Naive thymus-derived CD4-positive, alpha-beta T cell (primary cell): ENCODE measurements at regions not wholly inside any gene's neighbourhood (a gene's known extent, or its start where the extent isn't known, plus 50 kb on each side); places are given as distances from the start of the nearest gene placed in this dataset.
"Not testable (repeated sequence)": the region's sequence is repeated elsewhere in the genome, so short reads cannot be mapped to it uniquely, and the experiment has no call there.

Experiments
- ATAC-seq: fragments of 150-1000 bp; cut with Tn5 transposase; 2 replicates; pipeline ENCODE4 v1.10.0; 2021; ENCODE audit warnings: mild to moderate bottlenecking, moderate library complexity
- CTCF ChIA-PET: fragments of 350-600 bp; sonication (Branson Sonifier 250); formaldehyde crosslinking; loops from one replicate; lab custom pipeline; 2021; ENCODE audit warnings: antibody characterized with exemption; lab: Charles Lee
- POLR2A ChIA-PET: fragments of 350-600 bp; sonication (Branson Sonifier 250); formaldehyde crosslinking; loops from one replicate; lab custom pipeline; 2021; ENCODE audit warnings: antibody characterized with exemption, inconsistent platforms; lab: Charles Lee
- DNase-seq, 9 donors: peaks; one replicate each; pipeline versions ENCODE4 v3.0.0 to v3.0.0-alpha.2; 2020 to 2022; ENCODE audit warnings: mixed read lengths in 1 of 9
- H3K27ac ChIP-seq: one replicate; pipeline ENCODE4 v1.7.0; 2013; ENCODE audit warnings: mild to moderate bottlenecking, low read depth, low read length, moderate library complexity
- H3K27me3 ChIP-seq, 2 donors: one replicate each; pipeline ENCODE4 v1.7.0; 2013; ENCODE audit warnings: low read length in 2 of 2, mild to moderate bottlenecking in 2 of 2, moderate library complexity in 2 of 2; ENCODE audit not compliant: control insufficient read depth in 2 of 2, insufficient read depth in 2 of 2
- H3K36me3 ChIP-seq, 3 experiments: 1 replicate in 2 of 3; 2 replicates in 1 of 3; pipeline ENCODE4 v1.7.0; 2013; ENCODE audit warnings: low read length in 3 of 3, mild to moderate bottlenecking in 3 of 3, moderate library complexity in 1 of 3; ENCODE audit not compliant: insufficient read depth in 3 of 3, control insufficient read depth in 2 of 3
- H3K4me1 ChIP-seq, 2 donors: one replicate each; pipeline ENCODE4 v1.7.0; 2013; ENCODE audit warnings: low read length in 2 of 2, mild to moderate bottlenecking in 2 of 2, moderate library complexity in 1 of 2; ENCODE audit not compliant: control insufficient read depth in 2 of 2, insufficient read depth in 2 of 2
- H3K4me3 ChIP-seq: 2 replicates; pipeline ENCODE4 v1.7.0; 2013; ENCODE audit warnings: mild to moderate bottlenecking, low read length
- H3K9me3 ChIP-seq, 3 experiments: 1 replicate in 2 of 3; 2 replicates in 1 of 3; pipeline ENCODE4 v1.7.0; 2013; ENCODE audit warnings: low read length in 3 of 3; ENCODE audit not compliant: control insufficient read depth in 2 of 3
- H3K27ac Mint-ChIP-seq, 9 donors: one replicate each; pipeline ENCODE4 v1.8.0; 2020 to 2022; ENCODE audit warnings: mixed read lengths in 9 of 9, mild to moderate bottlenecking in 8 of 9, moderate library complexity in 5 of 9, inconsistent platforms in 2 of 9
- H3K27me3 Mint-ChIP-seq, 5 donors: one replicate each; pipeline ENCODE4 v1.8.0; 2021 to 2022; ENCODE audit warnings: mixed read lengths in 5 of 5, mild to moderate bottlenecking in 1 of 5
- H3K36me3 Mint-ChIP-seq, 5 donors: one replicate each; pipeline ENCODE4 v1.8.0; 2020 to 2022; ENCODE audit warnings: mixed read lengths in 5 of 5, mild to moderate bottlenecking in 3 of 5, inconsistent platforms in 1 of 5
- H3K4me1 Mint-ChIP-seq, 7 donors: one replicate each; pipeline ENCODE4 v1.8.0; 2020 to 2022; ENCODE audit warnings: mixed read lengths in 7 of 7, mild to moderate bottlenecking in 3 of 7, inconsistent platforms in 1 of 7
- H3K4me3 Mint-ChIP-seq, 10 donors: one replicate each; pipeline ENCODE4 v1.8.0; 2020 to 2022; ENCODE audit warnings: mild to moderate bottlenecking in 10 of 10, mixed read lengths in 10 of 10, moderate library complexity in 6 of 10, inconsistent platforms in 2 of 10
- H3K9me3 Mint-ChIP-seq, 11 donors: one replicate each; pipeline ENCODE4 v1.8.0; 2020 to 2022; ENCODE audit warnings: mixed read lengths in 11 of 11, mild to moderate bottlenecking in 4 of 11, inconsistent platforms in 1 of 11, moderate library complexity in 1 of 11
- intact Hi-C, 2 donors: fragments of 100-400 bp; cut with micrococcal nuclease; formaldehyde crosslinking; loops; one replicate each; pipeline ENCODE4 v1.15.1; 2023

GRCh38 chr9:107833295-107833694, 343.7 kb upstream of the KLF4 start:
- no peaks in the 10 kb centered on the region for H3K27me3 ChIP-seq
- H3K27ac Mint-ChIP-seq, result no peak overlapping the region
- no peaks in the 10 kb centered on the region for H3K36me3 ChIP-seq
- no peak overlapping the region for H3K4me3 Mint-ChIP-seq
- intact Hi-C loops, result no loop called here
- DNase-seq, result no peak
- H3K9me3 ChIP-seq, result no peaks in the 10 kb centered on the region
- no peak overlapping the region for H3K4me3 ChIP-seq
- H3K9me3 Mint-ChIP-seq, result peaks cover 0 to 19% (median 4%) of the 10 kb centered on the region in 11 donors
- ATAC-seq, result no peak
- POLR2A ChIA-PET, result no interaction called here
- peaks cover 0 to 7% (median 0%) of the 10 kb centered on the region in 5 donors for H3K36me3 Mint-ChIP-seq
- CTCF ChIA-PET, result no interaction called here
- H3K4me1 ChIP-seq, result no peaks in the 10 kb centered on the region
- no peak overlapping the region for H3K27ac ChIP-seq
- H3K4me1 Mint-ChIP-seq, result no peaks in the 10 kb centered on the region
- peaks cover 0 to 5% (median 0%) of the 10 kb centered on the region in 5 donors for H3K27me3 Mint-ChIP-seq

GRCh38 chr9:107832871-107833270, 343.3 kb upstream of the KLF4 start:
- Histone ChIP-seq H3K4me3 (no peak overlapping the region), H3K9me3 (no peaks in the 10 kb centered on the region), H3K27ac (no peak overlapping the region), H3K4me1 (no peaks in the 10 kb centered on the region), H3K36me3 (no peaks in the 10 kb centered on the region), H3K27me3 (no peaks in the 10 kb centered on the region)
- H3K27me3 Mint-ChIP-seq, result peaks cover 0 to 5% (median 0%) of the 10 kb centered on the region in 5 donors
- peaks cover 0 to 7% (median 0%) of the 10 kb centered on the region in 5 donors for H3K36me3 Mint-ChIP-seq
- no peak overlapping the region for H3K4me3 Mint-ChIP-seq
- no peaks in the 10 kb centered on the region for H3K4me1 Mint-ChIP-seq
- ChIA-PET CTCF (no interaction called here), POLR2A (no interaction called here)
- ATAC-seq, result no peak
- peaks cover 0 to 19% (median 4%) of the 10 kb centered on the region in 11 donors for H3K9me3 Mint-ChIP-seq
- intact Hi-C loops, result no loop called here
- no peak for DNase-seq
- no peak overlapping the region for H3K27ac Mint-ChIP-seq

DNA sequence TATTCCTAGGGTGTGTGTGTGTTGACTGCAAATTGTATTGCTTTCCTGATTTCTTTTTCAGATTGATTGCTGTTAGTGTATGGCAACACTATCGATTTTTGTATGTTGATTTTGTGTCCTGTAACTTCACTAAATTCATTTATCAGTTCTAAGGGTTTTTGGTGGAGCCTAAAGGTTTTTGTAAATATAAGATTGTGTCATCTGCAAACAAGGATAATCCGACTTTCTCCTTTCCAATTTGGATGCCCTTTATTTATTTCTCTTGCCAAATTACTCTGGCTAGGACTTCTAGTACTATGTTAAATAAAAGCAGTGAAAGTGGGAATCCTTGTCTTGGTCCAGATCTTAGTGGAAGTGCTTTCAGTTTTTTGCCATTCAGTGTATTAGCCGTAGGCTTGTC, 340.9 kb upstream of the KLF4 start:
- H3K27ac ChIP-seq, result no peak overlapping the region
- peaks cover 0 to 14% (median 4%) of the 10 kb centered on the region in 11 donors for H3K9me3 Mint-ChIP-seq
- H3K4me1 ChIP-seq, result no peaks in the 10 kb centered on the region
- peaks cover 0 to 7% (median 0%) of the 10 kb centered on the region in 5 donors for H3K36me3 Mint-ChIP-seq
- no peaks in the 10 kb centered on the region for H3K9me3 ChIP-seq
- H3K36me3 ChIP-seq, result no peaks in the 10 kb centered on the region
- no peak overlapping the region for H3K4me3 ChIP-seq
- no peaks in the 10 kb centered on the region for H3K27me3 ChIP-seq
- peaks cover 0 to 5% (median 0%) of the 10 kb centered on the region in 5 donors for H3K27me3 Mint-ChIP-seq
- no peak overlapping the region for H3K4me3 Mint-ChIP-seq
- H3K4me1 Mint-ChIP-seq, result no peaks in the 10 kb centered on the region
- CTCF ChIA-PET, result interaction anchor here (0.6 kb wide), 1 partner anchor 625 kb away, joined by 3 read pairs; no protein-coding TSS in a partner anchor
- DNase-seq (no peak), ATAC-seq (no peak)
- POLR2A ChIA-PET, result no interaction called here
- intact Hi-C loops, result no loop called here
- H3K27ac Mint-ChIP-seq, result no peak overlapping the region

GRCh38 chr9:107827884-107828283, 338.3 kb upstream of the KLF4 start:
- H3K27ac Mint-ChIP-seq, result no peak overlapping the region
- no peaks in the 10 kb centered on the region for H3K36me3 ChIP-seq
- CTCF ChIA-PET, result no interaction called here
- no peak overlapping the region for H3K27ac ChIP-seq
- no peak overlapping the region for H3K4me3 ChIP-seq
- H3K9me3 Mint-ChIP-seq, result peaks cover 0 to 14% (median 4%) of the 10 kb centered on the region in 11 donors
- no peaks in the 10 kb centered on the region for H3K27me3 ChIP-seq
- intact Hi-C loops, result no loop called here
- H3K36me3 Mint-ChIP-seq, result peaks cover 0 to 7% (median 0%) of the 10 kb centered on the region in 5 donors
- H3K4me1 Mint-ChIP-seq, result no peaks in the 10 kb centered on the region
- H3K4me3 Mint-ChIP-seq, result no peak overlapping the region
- H3K4me1 ChIP-seq, result no peaks in the 10 kb centered on the region
- no peaks in the 10 kb centered on the region for H3K9me3 ChIP-seq
- ATAC-seq, result no peak
- POLR2A ChIA-PET, result no interaction called here
- peaks cover 0 to 5% (median 0%) of the 10 kb centered on the region in 5 donors for H3K27me3 Mint-ChIP-seq
- no peak for DNase-seq

GRCh38 chr9:107827304-107827703, 337.7 kb upstream of the KLF4 start:
- DNase-seq, result no peak
- no peak overlapping the region for H3K4me3 ChIP-seq
- H3K4me1 ChIP-seq, result no peaks in the 10 kb centered on the region
- H3K27me3 ChIP-seq, result no peaks in the 10 kb centered on the region
- intact Hi-C loops, result no loop called here
- Mint-ChIP-seq H3K27ac (no peak overlapping the region), H3K4me3 (no peak overlapping the region), H3K4me1 (no peaks in the 10 kb centered on the region), H3K27me3 (peaks cover 0 to 5% (median 0%) of the 10 kb centered on the region in 5 donors), H3K36me3 (peaks cover 0 to 7% (median 0%) of the 10 kb centered on the region in 5 donors), H3K9me3 (peaks cover 0 to 14% (median 4%) of the 10 kb centered on the region in 11 donors)
- ChIA-PET POLR2A (no interaction called here), CTCF (no interaction called here)
- no peak for ATAC-seq
- no peaks in the 10 kb centered on the region for H3K36me3 ChIP-seq
- H3K27ac ChIP-seq, result no peak overlapping the region
- H3K9me3 ChIP-seq, result no peaks in the 10 kb centered on the region

GRCh38 chr9:107826688-107826983, 337.1 kb upstream of the KLF4 start:
- ATAC-seq, H3K4me3 ChIP-seq, H3K4me1 ChIP-seq, H3K4me3 Mint-ChIP-seq, DNase-seq, intact Hi-C loops, H3K4me1 Mint-ChIP-seq, H3K27ac ChIP-seq, H3K9me3 ChIP-seq, H3K27ac Mint-ChIP-seq, CTCF ChIA-PET, H3K36me3 Mint-ChIP-seq, H3K36me3 ChIP-seq, H3K27me3 Mint-ChIP-seq, POLR2A ChIA-PET, H3K27me3 ChIP-seq: not testable (repeated sequence)
- peaks cover 0 to 14% (median 4%) of the 10 kb centered on the region in 11 donors for H3K9me3 Mint-ChIP-seq

- H3K4me1 ChIP-seq, result no peaks in the 10 kb centered on the region
- H3K9me3 Mint-ChIP-seq, result peaks cover 0 to 8% (median 3%) of the 10 kb centered on the region in 11 donors
- intact Hi-C loops, result no loop called here
- no peaks in the 10 kb centered on the region for H3K9me3 ChIP-seq
- ATAC-seq (no peak), DNase-seq (no peak)
- no peaks in the 10 kb centered on the region for H3K36me3 ChIP-seq
- CTCF ChIA-PET, result no interaction called here
- peaks cover 0 to 2% (median 0%) of the 10 kb centered on the region in 5 donors for H3K36me3 Mint-ChIP-seq
- H3K27me3 Mint-ChIP-seq, result no peaks in the 10 kb centered on the region
- H3K27ac Mint-ChIP-seq, result no peak overlapping the region
- no peak overlapping the region for H3K4me3 Mint-ChIP-seq
- no peaks in the 10 kb centered on the region for H3K27me3 ChIP-seq
- H3K4me3 ChIP-seq, result no peak overlapping the region
- POLR2A ChIA-PET, result no interaction called here
- H3K27ac ChIP-seq, result no peak overlapping the region
- no peaks in the 10 kb centered on the region for H3K4me1 Mint-ChIP-seq
These were observed 335.0 kb upstream of the KLF4 start for GRCh38 chr9:107824556-107824955.
